GM12873 (cell line): ENCODE measurements at regions not wholly inside any gene's neighbourhood (a gene's known extent, or its start where the extent isn't known, plus 50 kb on each side); places are given as distances from the start of the nearest gene placed in this dataset.

Source experiments
- TF ChIP-seq, protein P1 (sequence below): IDR thresholded peaks from 2 replicates; pipeline ENCODE4 v1.5.1; 2012; ENCODE audit warnings: low read depth, mild to moderate bottlenecking, moderate library complexity, low read length, control low read depth; ENCODE audit not compliant: insufficient read depth; ENCODE audit errors: missing control alignments

DNA sequence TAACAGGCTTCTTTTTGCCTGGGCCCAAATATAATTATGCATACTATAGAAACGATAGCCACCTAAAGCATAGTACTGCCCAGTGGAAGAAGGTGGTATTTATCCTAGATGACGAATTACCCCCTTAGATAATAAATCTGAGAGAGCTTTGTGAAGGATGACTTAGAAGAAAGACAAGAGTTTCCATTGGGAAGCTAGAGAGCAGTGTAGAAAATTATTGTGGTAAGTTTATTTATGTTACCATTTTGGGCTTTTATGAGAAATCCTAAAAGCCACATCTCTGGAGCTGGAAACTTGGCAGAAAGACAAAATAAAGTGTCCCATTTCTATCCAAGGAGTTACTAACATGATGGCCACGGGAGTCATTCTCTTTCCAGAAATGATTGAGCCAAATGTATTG is 172.0 kb upstream of the SEMA6A start:
- TF ChIP-seq, protein P1, sequence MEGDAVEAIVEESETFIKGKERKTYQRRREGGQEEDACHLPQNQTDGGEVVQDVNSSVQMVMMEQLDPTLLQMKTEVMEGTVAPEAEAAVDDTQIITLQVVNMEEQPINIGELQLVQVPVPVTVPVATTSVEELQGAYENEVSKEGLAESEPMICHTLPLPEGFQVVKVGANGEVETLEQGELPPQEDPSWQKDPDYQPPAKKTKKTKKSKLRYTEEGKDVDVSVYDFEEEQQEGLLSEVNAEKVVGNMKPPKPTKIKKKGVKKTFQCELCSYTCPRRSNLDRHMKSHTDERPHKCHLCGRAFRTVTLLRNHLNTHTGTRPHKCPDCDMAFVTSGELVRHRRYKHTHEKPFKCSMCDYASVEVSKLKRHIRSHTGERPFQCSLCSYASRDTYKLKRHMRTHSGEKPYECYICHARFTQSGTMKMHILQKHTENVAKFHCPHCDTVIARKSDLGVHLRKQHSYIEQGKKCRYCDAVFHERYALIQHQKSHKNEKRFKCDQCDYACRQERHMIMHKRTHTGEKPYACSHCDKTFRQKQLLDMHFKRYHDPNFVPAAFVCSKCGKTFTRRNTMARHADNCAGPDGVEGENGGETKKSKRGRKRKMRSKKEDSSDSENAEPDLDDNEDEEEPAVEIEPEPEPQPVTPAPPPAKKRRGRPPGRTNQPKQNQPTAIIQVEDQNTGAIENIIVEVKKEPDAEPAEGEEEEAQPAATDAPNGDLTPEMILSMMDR, result no peak

DNA sequence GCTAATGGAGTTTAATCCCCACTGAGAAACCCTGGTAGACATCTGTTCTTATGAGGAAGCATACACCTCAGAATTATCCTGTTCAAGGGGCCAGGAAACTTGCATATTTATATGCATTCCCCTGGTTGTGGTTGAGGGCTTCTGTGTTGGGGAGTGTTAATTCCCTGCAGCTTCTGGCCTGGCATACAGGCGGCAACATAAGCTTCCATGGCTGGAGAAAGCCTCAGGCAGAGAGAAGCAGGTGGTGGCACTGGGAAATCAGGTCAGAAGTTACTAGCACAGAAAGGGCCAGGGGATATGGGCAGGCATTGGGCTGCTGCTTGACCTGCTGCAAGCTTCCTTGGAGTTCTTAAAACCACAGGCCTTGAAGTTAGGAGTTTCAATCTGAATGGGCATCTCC is 166.1 kb upstream of the SEMA6A start:
- TF ChIP-seq, protein P1, result no peak

DNA sequence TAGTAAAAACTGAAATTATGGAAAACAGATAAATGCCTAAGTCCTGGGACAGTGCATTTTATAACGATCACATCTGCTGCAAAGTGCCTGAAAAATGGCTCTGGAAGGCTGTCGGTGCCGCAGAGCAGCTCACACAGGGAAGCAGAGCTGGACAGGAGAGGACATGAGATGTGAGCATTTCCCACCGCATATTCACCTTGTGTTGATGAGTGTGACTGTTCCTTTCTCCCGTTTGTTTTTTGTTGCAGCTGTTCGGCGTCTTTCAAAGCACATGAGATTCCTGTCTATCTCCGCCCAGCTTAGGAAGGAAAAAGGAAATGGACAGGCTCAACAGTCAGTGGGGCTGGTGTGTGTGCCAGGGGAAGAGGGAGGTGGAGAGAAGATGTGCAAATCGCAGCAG is 164.9 kb upstream of the SEMA6A start:
- TF ChIP-seq, protein P1, result no peak

DNA sequence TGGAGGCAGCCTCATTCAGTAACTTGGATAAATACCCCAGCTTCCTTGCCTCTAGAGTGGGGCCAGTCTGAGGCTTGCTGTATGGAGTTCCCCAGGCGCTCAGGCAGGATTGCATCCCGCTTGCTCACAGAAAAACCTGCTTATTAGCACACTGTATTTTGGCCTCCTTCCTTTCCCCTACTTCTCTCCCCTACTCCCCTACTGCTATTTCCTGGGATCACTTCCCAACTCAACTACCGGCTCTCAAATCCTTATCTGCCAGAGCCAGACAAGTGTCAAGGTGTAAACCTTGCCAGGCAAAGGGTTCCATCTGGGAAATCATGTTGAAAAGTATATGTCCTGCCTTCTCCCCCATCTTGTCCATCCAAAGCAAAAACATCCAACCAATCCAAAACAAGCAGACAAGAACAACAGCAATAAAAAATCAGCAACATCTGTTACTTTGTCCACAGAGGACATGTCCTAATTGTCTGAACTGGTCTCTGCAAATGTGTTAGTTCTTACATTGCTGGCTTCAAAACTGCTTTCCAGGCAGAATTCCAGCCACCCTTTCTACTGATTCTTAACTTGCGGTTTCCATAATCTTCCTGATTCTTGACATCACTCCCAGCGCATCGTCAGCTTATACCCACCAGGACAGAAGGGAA is 164.1 kb upstream of the SEMA6A start:
- TF ChIP-seq, protein P1, result no peak

DNA sequence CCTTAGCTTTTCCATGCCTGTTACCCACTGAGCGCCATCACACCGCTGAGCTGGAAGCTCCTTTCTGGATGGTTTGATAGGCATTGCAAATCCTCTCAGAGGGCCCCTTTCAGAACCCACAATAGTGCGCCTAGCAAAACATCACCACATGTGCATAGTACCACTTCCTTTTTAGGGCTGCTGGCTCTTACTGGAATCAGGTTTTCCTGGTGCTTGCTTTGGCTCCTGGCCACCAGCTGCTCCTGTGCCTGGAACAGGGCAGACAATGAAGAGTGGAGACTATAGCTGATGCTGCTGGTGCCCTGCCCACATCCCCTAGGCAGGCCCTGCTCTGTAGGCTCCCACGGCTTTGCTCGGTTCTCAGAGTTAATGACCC is 163.6 kb upstream of the SEMA6A start:
- TF ChIP-seq, protein P1, result no peak

DNA sequence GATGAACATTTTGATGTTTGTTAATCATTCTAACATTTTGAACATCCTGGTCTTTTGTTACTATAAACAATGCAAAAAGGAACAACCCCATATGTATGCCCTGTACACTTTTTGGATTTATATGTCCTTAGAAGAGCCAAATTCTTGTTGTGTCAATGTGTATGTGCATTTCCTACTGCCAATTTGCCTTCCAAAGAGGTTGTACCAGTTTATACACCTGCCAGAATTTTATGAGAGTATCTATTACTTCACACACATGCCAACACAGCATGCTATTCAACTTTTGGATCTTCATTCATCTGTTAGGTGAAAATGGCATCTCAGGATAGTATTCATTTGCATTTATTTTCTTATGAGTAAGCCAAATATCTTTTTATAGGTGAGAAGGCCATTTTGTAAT is 162.0 kb upstream of the SEMA6A start:
- TF ChIP-seq, protein P1, result no peak

DNA sequence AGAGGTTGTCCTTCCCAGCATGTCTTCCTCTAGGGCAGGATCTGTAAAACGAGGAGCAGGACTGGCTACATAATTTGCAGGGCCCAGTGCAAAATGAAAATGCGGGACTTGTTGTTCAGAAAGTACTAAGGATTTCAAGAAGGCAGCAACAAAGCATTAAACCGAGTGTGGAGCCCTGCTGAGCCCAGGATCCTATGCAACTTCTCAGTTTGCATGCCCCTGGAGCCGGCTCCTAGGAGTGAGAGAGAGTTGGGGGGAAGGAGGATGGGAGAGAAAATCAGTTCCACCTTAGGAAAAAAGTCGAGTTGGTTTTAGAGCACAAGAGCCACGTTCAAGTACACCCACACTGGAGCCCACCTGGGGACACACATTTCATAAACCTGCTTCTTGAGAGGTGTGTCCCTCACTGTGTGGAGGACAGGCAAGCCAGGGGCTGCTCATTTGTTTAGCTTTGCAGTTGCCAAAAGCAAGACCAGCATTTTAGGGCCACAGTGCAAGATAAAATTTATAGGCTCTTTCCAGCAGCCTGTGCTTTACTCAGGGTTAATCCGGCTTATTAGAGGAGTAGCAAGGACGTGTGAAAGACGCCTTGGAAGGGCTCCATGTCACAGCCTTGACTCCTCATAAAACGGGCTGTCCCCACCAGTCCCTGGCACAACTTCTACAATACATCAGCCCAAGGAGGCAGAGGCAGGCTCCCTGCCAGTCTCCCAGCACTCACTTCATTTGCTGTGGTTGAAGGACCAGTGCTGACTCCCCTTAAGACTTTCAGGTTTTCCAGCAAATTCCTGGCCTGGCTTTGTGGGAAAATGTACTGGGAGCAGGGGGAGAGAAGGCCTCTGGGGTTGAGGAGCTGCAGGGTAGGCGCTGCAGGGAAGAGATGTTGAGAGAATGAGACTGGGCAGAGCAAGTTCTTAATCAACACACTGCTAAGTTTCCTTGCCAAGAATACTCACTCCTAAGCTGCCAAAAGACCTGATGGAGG is 159.7 kb upstream of the SEMA6A start:
- TF ChIP-seq, protein P1, result no peak
